NCI-H510A (cell line): ENCODE measurements at regions not wholly inside any gene's neighbourhood (a gene's known extent, or its start where the extent isn't known, plus 50 kb on each side); places are given as distances from the start of the nearest gene placed in this dataset.

Experiments
- DNase-seq: peaks from one replicate; lab custom pipeline; 2025; lab: John Stamatoyannopoulos, UW

DNA sequence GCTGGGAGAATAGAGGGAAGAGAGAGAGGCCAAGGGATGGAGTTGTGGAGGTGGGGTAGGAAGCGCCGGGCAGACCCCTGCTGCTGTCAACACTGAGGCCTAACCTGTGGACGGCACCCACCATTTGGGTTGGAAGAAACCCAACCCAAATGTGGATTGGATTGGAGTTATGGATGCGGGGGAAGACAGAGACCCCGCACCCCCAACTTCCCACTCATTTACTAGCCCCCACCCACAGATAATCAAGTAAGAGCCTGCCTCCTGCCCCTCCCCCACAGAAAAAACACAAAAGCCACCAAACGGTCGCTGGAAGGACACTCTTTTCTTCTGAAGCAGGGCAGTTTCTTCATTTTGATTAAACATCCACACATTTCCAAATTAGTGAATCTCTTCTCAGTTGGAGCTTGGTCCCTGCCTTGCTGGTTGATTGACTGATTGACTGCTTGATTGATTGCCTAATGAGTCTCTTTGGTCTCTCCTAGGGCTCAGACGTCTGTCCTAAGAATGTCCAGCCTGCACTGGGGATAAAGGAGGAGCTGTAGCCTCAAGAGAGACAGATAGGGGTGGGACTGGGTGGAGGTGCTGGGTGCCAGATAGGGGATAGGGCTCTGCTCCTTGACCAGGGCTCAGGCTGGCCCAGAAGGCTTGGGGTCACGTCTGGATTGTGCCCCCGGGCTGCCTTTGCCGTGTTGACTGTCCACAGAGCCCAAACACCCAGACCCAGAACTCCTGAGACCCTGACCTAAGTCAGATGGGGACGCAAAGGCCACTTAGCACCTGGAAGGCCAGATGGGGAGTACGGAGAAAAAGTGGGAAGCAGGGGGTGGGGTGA lies 74.9 kb upstream of the FOXP4 start:
- no peak for DNase-seq

DNA sequence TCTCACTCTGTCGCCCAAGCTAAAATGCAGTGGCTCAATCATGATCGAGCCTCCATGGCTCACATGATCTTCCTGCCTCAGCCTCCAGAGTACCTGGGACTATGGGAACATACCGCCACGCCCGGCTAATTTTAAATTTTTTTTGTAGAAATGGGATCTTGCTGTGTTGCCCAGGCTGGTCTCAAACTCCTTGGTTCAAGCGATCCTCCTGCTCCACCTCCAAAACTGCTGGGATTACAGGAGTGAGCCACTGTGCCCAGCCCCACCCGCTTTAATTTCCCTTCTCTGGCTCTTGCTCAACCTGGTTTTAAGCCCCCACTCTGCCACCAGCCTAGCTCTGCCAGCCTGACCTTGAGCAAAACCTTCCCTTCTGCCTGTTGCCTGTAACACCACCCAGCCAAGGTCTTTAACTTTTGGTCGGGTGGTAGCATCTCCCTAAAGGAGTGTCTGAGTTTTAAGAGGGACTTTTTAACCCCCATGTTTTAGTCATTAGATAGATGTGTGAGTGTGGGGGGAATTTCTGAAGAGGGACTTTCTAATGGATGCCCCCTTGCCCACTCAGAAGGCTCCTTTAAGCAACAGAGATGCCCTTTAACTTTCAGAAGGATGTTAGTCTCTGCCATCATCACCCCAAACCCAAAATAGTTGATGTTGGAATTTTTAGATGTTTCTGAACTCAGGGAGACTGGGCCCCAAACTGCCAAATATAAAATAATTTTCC lies 71.8 kb upstream of the FOXP4 start:
- DNase-seq = no peak

DNA sequence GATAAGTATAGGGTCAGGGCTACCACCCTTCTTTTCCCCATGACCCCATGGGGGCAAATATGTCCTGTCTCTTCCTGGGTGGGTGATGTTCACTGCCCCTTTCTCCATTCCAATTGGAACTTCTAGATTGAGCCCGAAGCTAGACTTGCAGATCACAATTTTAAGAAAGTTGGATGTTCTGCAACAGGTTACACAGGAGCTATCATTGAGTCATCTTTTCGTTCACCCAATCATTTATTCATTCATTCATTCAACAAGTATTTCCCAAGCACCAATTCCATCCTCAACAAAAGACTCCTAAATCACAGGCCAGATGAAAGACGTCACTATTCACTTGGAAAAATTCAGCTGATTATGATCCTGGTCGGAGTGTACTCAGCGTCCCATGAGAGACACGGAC lies 71.0 kb upstream of the FOXP4 start:
- DNase-seq = no peak

DNA sequence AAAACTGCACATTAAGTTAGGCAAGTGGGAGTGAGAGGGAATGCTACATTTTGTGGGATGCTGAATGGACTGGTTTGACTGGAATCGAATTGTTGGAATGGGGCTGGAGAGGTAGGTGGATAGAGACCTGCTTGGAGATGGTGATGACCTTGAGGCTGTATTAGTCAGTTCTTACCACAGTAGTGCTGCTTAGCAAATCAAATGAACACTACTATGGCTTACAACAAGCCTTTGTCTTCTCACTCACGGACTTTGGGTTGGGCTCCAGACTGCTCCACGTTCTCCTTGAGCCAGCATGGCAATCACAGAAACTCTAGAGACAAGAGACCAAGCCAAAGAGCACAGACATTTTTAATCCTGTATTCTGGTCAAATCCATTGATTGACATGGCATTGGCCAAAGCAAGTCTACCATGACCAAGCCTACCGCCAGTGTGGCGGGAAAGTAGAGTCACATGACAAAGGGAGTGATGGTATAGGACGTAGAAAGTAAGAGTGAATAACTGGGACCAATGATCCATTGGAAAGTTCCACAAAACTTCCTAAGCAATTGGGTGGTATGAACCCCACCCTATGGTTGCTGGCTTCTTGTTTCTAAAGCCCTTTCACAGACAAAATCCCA lies 70.3 kb upstream of the FOXP4 start:
- DNase-seq = no peak

DNA sequence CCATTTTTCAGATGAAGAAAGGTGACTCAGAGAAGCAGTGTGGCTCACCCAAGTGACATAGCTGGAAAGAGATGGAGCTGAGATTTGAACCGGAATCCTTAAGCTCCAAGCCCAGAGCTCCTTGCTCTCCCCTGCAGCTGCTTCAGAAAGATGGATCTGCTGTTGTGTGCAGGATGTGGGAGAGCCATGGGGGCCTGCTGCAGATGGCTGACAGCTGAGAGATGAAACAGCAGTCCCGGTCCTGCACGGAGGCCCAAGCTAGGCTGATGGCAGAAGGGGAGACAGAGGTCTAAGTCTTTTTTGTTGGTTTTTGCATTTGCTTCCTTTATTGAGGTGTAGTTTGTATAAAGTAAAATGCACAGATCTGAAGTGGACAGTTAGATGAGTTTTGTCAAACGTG lies 69.8 kb upstream of the FOXP4 start:
- DNase-seq = no peak

DNA sequence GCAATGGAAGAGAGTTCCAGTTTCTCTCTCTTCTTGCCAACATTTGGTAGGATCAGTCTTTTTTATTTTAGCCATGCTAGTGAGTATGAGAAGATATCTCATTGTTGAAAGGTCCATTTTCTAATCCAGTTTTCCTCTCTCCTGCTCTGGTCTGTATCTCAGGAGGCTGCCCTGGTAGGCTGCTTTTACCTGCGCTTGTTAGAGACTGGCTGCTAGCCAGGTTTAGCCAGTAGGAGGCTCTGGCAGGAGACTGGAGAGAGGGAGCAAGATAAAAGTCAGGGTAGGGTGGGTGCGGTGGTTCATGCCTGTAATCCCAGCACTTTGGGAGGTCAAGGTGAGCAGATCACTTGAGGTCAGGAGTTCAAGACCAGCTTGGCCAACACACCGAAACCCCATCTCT lies 68.6 kb upstream of the FOXP4 start:
- no peak for DNase-seq

DNA sequence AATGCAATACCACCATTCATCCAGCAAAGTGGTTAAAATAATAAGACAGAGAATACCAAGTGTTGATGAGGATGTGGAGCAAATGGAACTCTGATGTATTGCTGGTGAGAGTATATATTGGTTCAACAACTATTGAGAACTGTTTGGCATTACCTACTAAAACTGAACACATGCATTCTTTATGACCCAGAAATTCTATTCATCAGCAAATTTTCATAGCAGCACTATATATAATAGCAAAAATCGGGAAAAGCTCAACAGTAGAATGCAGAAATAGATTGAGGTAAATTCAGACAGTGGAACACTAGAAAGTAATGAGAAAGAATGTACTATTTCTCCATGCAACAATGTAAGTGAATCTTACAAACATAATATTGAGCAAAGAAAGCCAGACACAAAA lies 62.2 kb upstream of the FOXP4 start:
- no peak for DNase-seq

DNA sequence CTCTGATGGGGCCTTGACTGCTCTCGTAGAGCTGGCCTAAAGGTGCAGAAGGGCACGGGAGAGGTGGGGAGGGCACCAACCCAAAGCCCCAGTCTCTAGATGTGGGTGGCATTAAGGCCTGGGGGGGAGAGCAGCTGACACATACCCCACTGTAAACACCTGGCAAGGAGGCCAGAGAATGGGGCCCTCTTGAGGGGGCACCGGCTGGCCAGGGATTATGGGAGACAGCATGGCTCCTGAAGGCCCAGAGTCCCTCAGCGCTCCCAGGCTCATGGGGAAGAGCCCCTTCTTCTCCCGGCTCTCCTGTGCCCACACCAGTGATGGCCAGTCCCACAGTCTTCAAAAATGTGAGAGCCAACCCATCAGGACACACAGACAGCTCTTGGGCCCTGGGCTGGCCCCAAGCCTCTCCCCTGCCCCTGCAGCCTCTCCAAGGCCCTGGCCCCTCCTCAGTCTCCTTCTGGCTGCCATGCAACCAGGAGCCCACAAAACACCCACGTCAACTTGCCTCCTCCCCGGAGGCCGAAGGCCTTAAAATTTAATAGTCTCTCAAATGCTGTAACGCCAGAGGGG lies 58.2 kb upstream of the FOXP4 start:
- no peak for DNase-seq

DNA sequence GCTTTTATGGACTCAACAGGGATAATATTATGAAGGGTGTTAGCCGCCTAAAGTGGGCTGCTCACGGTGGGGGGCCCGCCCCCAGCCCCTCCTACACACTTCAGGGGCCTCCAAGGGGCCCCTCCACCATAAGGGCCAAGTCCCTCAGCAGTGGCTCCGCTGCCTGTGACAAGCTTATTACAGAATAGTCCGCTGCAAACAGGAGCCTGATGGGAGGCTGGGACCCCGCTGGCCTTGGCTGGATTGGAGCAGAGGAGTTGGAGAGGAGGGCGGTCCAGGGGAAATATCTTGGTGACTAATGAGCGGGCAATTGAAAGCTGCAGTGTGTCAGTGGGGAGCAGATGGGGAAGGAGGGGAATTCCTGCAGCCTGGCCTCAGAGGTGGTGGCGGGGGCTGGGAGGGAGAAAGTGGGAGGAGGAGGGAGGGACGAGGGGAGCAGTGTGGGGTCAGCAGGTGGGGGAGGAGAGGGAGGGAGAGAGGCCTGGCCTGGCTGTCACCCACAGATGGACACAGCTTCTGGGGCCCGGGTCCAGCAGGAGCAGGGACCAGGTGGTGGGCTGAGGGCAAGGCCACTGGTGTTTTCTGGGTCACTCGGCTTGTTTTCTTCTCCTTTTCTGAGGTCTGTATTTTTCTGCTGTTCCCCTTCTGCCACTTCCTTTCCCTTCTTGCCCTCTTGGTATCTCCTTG lies 57.6 kb upstream of the FOXP4 start:
- no peak for DNase-seq

DNA sequence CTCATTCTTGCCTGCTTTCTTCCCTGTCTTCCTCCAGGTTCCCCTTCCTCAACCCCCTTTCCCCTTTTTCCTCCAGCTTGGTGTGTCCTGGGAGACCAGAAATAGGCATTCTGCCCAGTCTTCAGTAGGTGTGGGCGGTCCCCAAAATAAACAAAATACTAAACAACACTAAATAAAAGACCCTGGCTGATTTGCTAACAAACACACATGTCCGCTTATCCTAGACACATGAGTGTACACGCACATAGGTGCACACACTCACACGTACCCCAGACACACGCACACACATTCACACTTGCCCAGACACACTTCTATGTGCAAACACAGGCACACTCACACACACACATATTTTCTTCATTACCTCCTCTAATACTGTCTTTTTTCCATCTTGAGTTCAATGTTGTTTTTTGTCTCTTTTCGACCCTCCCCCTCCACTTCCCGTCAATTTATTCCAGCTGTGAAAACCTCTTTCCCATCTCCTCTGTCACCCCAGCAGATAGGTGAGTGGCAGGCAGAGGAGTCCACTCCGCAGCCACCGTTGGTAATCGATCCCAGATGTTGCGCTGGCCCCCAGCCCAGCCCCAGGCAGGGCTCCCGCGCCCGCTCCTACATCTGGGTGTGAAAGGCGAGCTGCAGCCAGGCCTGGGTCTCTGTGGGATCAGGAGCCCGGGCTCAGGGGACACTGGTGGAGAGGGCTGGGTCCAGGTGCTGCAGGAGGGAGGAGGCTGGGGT lies 56.9 kb upstream of the FOXP4 start:
- DNase-seq = no peak

DNA sequence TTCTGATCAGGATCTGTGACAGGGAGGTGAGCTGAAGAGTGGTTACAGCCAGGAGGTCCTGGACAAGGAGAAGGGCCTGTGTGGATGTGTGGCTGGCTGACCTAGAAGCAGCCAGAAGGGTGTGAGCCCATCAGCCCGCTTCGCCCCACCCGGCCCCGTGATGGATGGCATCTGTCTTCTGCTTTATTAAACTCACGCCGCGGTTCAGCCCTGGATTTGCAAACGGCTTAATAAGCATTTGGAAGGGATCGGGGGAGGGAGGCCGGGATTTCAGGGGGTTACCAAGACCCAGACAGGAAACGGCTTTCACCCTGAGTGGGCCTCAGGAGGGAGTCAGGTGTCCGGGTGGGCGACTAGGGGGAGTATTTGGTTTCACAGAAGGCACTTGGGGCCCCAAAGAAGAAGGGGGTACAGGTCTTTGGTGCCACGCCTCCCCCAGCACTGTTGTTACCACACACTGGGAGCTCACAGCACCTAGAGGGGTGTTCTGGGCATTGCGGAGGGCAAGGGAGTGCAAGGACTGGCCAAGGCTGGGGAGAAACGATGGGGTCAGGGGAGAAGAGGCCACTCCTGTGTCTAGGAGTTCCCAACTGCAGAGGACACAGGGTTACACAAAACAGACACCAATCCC lies 53.8 kb upstream of the FOXP4 start:
- no peak for DNase-seq

DNA sequence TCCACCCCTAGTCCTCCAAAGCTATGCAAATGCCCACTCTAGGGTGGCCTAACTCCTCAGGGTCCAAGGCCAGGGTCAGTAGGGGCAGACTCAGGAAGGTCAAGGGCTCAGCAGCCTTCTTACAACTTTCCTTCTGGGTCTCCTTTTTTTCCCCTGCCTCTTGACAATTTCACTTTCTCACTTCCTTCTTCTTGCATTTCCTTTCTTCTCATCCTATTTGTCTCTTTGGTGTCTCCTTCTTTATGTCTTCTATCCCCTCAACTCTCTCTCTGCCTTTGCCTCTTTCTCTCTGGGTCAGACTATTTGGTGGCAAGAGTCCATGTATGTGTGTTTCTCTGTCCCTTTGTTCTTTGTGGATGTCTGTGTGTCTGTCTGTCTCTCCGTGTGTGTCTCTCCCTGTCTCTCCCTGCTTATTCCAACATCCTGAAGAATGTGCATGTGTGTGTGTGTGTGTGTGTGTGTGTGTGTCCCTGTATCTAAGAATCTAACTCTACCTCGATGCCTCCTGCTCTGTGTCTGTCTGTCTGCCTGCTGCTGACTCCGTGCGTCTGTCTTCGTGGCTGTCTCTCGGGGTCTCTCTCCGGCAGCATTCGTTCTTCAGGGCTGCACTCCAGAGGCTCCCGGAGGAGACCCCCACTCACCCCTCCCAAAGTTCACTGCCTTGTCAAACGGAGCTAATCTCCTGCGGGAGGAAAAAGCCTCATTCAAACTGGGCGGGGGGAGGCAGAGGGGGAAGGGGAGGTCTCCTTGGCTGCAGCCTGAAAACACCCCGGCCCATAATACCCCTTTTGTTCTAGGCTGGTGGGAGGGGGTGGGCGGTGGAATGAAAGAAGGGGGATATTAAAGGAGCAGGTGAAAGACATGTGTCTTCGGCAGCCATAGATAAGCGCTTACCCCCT lies 51.7 kb upstream of the FOXP4 start:
- no peak for DNase-seq
